ENCODE measurements at regions not wholly inside any gene's neighbourhood (a gene's known extent, or its start where the extent isn't known, plus 50 kb on each side); places are given as distances from the start of the nearest gene placed in this dataset.

DNA sequence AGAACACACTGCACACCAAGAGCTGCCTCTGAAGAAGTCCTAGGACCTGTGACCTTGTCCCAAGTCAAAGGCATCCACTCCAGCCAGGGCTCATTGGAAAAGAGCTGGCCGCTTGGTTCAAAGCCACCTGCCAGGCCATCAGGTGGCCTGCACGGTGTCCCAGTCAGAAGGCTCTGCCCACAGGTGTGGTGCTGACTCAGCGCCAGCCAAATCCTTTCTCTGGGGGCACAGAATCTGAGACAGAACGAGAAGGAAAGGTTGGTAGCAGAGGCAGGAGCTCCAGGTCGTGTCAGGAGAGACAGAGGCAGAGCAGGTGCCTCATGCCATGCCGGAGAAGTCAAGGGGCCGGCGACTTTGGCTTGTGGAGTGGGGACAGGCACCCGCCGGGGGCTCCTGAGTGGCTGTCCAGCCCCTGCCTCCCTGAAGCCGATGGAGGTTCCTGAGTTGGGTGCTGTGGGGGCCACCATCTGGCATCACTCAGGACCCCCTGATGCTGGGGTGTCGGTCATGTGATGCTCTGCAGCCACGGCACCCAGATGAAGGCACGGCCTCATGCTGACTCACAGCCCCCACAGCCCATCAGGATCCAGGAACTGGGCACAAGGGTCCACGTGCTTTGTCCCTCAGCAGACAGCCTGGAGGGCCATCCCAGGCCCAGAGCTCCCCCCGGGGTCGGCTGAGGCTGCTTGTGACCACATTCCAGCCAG, 128.1 kb upstream of the FOXF1 start:
- Histone ChIP-seq H3K79me2 (ENCODE audit: insufficient read depth, low read length) (no peaks in the 10 kb centered on the region), H3K4me1 (ENCODE audit: insufficient read depth, low read length) (peaks cover 7% of the 10 kb centered on the region), H2AFZ (ENCODE audit: low read length) (no peak overlapping the region), H3K27ac (ENCODE audit: low read depth, low read length) (no peak overlapping the region), H3K36me3 (ENCODE audit: insufficient read depth, low read length) (no peaks in the 10 kb centered on the region), H3K4me2 (ENCODE audit: insufficient read depth, low read length) (no peak overlapping the region), H3K9me3 (ENCODE audit: low read depth, low read length) (no peaks in the 10 kb centered on the region), H3K4me3 (ENCODE audit: insufficient read depth, low read length) (no peak overlapping the region), H3K27me3 (ENCODE audit: insufficient read depth, low read length) (peaks cover 30% of the 10 kb centered on the region), H4K20me1 (ENCODE audit: insufficient read depth, low read length) (no peaks in the 10 kb centered on the region)
- TF ChIP-seq, protein P1, sequence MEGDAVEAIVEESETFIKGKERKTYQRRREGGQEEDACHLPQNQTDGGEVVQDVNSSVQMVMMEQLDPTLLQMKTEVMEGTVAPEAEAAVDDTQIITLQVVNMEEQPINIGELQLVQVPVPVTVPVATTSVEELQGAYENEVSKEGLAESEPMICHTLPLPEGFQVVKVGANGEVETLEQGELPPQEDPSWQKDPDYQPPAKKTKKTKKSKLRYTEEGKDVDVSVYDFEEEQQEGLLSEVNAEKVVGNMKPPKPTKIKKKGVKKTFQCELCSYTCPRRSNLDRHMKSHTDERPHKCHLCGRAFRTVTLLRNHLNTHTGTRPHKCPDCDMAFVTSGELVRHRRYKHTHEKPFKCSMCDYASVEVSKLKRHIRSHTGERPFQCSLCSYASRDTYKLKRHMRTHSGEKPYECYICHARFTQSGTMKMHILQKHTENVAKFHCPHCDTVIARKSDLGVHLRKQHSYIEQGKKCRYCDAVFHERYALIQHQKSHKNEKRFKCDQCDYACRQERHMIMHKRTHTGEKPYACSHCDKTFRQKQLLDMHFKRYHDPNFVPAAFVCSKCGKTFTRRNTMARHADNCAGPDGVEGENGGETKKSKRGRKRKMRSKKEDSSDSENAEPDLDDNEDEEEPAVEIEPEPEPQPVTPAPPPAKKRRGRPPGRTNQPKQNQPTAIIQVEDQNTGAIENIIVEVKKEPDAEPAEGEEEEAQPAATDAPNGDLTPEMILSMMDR (IDR thresholded peaks at IDR 0.05; ENCODE audit: extremely low read depth, low read depth, low read length), result no peak
- peak; percentile 72 for DNase-seq (ENCODE audit: insufficient read length, low spot score, missing footprints)

DNA sequence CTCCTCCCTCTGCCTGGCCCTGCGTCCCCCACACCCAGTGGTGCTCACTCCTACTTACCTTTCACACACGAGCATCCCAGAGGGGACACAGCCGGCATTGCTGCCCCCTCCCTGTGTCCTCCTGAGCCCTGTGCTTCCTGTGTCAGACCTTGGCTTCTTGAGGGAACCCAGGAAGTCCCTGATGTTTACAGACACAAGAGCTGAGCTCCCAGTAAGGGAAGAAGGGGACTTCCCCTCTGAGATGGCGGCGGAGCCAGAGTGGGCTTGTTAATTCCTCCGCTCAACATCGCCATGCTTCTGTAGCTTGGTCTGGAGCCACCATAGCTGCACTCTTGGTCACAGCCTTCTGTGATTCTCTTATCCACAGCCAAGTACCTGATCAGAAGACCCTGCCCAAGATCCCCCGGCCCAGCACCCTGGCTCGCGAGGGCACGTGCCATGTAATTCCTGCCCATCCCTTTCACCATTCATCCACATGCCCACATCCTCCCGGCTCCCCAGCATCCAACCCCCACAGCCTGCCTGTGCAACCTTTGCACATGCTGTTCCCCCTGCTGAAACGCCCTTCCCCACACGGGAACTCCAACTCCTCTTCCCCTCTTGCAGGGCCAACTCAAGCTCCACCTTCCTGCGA, 127.4 kb upstream of the FOXF1 start:
- Histone ChIP-seq H3K4me2 (ENCODE audit: insufficient read depth, low read length) (no peak overlapping the region), H3K27me3 (ENCODE audit: insufficient read depth, low read length) (peaks cover 30% of the 10 kb centered on the region), H3K27ac (ENCODE audit: low read depth, low read length) (no peak overlapping the region), H3K79me2 (ENCODE audit: insufficient read depth, low read length) (no peaks in the 10 kb centered on the region), H3K4me3 (ENCODE audit: insufficient read depth, low read length) (no peak overlapping the region), H4K20me1 (ENCODE audit: insufficient read depth, low read length) (no peaks in the 10 kb centered on the region), H2AFZ (ENCODE audit: low read length) (no peak overlapping the region), H3K9me3 (ENCODE audit: low read depth, low read length) (no peaks in the 10 kb centered on the region), H3K4me1 (ENCODE audit: insufficient read depth, low read length) (peaks cover 7% of the 10 kb centered on the region), H3K36me3 (ENCODE audit: insufficient read depth, low read length) (no peaks in the 10 kb centered on the region)
- DNase-seq (ENCODE audit: insufficient read length, low spot score, missing footprints), result peak; percentile 18
- TF ChIP-seq, protein P1 (IDR thresholded peaks at IDR 0.05; ENCODE audit: extremely low read depth, low read depth, low read length), result no peak

DNA sequence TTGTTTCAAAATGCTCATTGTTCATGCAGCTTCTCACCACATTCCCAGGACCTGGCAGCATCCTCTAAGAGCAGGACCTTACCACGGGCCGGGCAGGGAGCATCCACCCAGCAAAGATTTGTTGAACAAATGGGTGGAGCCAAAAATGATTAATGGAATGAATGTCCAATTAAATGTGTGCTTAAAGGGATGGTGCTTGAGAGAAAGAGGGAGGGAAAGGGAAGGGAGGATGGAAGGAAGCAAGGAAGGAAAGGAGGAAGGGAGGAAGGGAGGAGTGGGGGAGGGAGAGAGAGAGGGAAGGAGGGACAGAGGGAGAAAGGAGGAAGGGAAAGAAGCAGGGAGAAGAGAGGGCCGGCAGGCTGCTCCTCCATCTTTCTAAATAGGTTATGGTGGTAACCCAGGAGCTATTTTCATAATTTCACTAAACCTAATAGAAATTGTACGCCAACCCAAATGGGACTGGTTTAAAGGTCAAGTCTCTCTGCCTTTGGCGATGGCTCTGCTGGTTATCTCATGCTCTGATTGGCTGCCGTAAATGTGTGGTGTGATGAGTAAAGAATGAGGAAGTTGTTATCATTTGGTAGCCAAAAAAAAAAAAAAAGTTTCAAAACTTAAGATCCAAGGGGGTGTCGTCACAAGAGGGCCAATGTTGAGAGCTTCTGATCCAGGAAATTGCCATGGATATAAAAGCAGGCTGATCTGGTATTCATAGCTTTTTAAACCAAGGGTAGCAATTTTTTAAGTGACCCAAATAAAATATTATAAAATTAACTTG, 126.7 kb upstream of the FOXF1 start:
- no peak overlapping the region for H3K27ac ChIP-seq (ENCODE audit: low read depth, low read length)

More for the DNA sequence above, 126.7 kb upstream of the FOXF1 start:
- H3K4me1 ChIP-seq (ENCODE audit: insufficient read depth, low read length), result peaks cover 7% of the 10 kb centered on the region
- TF ChIP-seq, protein P1 (IDR thresholded peaks at IDR 0.05; ENCODE audit: extremely low read depth, low read depth, low read length), result no peak
- DNase-seq (ENCODE audit: insufficient read length, low spot score, missing footprints), result peak; percentile 78
- peaks cover 27% of the 10 kb centered on the region for H3K27me3 ChIP-seq (ENCODE audit: insufficient read depth, low read length)
- H3K79me2 ChIP-seq (ENCODE audit: insufficient read depth, low read length), result no peaks in the 10 kb centered on the region
- no peaks in the 10 kb centered on the region for H3K36me3 ChIP-seq (ENCODE audit: insufficient read depth, low read length)
- H2AFZ ChIP-seq (ENCODE audit: low read length), result no peak overlapping the region
- H3K9me3 ChIP-seq (ENCODE audit: low read depth, low read length), result no peaks in the 10 kb centered on the region
- H4K20me1 ChIP-seq (ENCODE audit: insufficient read depth, low read length), result no peaks in the 10 kb centered on the region
- H3K4me2 ChIP-seq (ENCODE audit: insufficient read depth, low read length), result peak overlapping the region; percentile 13
- H3K4me3 ChIP-seq (ENCODE audit: insufficient read depth, low read length), result no peak overlapping the region
